Endothelial cell (in vitro differentiated cells): ENCODE measurements at regions not wholly inside any gene's neighbourhood (a gene's known extent, or its start where the extent isn't known, plus 50 kb on each side); places are given as distances from the start of the nearest gene placed in this dataset.

Source experiments
- DNase-seq: peaks from one replicate; pipeline ENCODE4 v3.0.0; 2021; ENCODE audit warnings: low spot score
- H3K27ac Mint-ChIP-seq: one replicate; pipeline ENCODE4 v1.8.0; 2021; ENCODE audit warnings: mixed read lengths, inconsistent platforms; ENCODE audit not compliant: unreplicated experiment
- H3K27me3 Mint-ChIP-seq: one replicate; pipeline ENCODE4 v1.8.0; 2021; ENCODE audit warnings: mild to moderate bottlenecking, moderate library complexity, mixed read lengths, inconsistent platforms; ENCODE audit not compliant: unreplicated experiment
- H3K36me3 Mint-ChIP-seq: one replicate; pipeline ENCODE4 v1.8.0; 2021; ENCODE audit warnings: mild to moderate bottlenecking, low read depth, mixed read lengths, inconsistent platforms; ENCODE audit not compliant: unreplicated experiment
- H3K4me1 Mint-ChIP-seq: one replicate; pipeline ENCODE4 v1.8.0; 2021; ENCODE audit warnings: mild to moderate bottlenecking, mixed read lengths, inconsistent platforms; ENCODE audit not compliant: unreplicated experiment
- H3K4me3 Mint-ChIP-seq: one replicate; pipeline ENCODE4 v1.8.0; 2021; ENCODE audit warnings: mild to moderate bottlenecking, mixed read lengths, inconsistent platforms; ENCODE audit not compliant: unreplicated experiment
- H3K9me3 Mint-ChIP-seq: one replicate; pipeline ENCODE4 v1.8.0; 2021; ENCODE audit warnings: mixed read lengths, inconsistent platforms; ENCODE audit not compliant: unreplicated experiment
- CTCF ChIP-seq: fragments of 200-600 bp; sonication (generic); IDR thresholded peaks from one replicate; pipeline ENCODE4 v1.5.0; 2021; ENCODE audit warnings: antibody characterized with exemption; ENCODE audit not compliant: unreplicated experiment

DNA sequence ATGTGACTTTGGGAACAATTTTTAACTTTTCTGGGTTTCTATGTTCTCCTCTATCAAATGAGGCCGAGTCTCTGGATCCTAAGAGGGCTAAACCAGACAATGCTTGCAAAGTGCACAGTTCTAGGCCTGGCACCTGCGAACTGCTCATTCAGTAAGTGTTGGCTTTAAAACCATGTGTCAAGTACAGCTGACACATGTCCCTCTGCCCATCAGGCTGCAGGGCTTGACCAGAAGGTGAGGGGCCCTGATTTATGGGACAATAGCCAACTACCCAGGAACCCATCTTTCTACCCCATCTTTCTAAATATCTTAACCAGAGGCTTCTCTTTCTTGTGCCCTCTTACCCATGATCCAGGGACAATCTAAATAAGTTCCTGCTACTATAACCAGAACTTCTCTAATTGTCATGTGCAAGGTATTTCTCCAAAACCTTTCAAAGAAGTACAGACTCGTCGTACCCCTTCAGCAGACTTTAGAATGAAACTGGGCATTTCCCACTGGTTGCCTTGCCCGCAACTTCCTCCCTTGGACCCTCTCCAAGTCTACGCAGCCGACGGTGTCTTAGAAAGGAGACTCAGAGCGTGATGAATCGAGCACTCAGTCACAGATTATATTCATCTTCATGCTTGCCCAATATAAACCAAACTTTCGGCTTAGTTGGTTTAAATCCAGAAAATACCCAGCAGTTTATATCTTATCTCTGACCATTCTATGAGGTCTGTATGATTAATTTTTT is 69.8 kb upstream of the STEAP1B start:
- Mint-ChIP-seq H3K4me3 (no peak overlapping the region), H3K9me3 (no peaks in the 10 kb centered on the region), H3K27me3 (no peaks in the 10 kb centered on the region), H3K27ac (no peak overlapping the region), H3K4me1 (peaks cover 16% of the 10 kb centered on the region), H3K36me3 (peaks cover 3% of the 10 kb centered on the region)
- no peak for TF ChIP-seq CTCF
- DNase-seq: no peak

DNA sequence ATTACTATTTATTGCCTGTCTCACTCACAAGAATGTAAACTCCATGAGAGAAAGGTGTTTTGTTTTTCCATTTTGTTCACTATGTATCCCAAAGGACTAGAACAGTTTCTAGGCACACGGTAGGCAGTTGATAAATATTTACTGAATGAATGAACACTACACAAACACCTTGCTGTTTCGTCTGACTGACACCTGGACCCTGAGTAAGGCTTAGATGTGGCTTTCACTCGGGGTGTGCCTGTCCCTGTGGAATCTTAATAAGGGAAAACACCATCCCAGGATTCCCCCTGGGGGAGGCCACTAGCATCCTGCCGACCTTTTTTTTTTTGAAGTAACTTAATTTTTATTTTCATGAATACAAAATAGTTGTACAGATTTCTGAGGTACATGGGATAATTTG is 66.6 kb upstream of the STEAP1B start:
- H3K4me3 Mint-ChIP-seq: no peak overlapping the region
- TF ChIP-seq CTCF: no peak
- H3K27me3 Mint-ChIP-seq: no peaks in the 10 kb centered on the region
- no peak overlapping the region for H3K27ac Mint-ChIP-seq
- H3K9me3 Mint-ChIP-seq: no peaks in the 10 kb centered on the region
- peaks cover 45% of the 10 kb centered on the region for H3K4me1 Mint-ChIP-seq
- DNase-seq: no peak
- no peaks in the 10 kb centered on the region for H3K36me3 Mint-ChIP-seq

DNA sequence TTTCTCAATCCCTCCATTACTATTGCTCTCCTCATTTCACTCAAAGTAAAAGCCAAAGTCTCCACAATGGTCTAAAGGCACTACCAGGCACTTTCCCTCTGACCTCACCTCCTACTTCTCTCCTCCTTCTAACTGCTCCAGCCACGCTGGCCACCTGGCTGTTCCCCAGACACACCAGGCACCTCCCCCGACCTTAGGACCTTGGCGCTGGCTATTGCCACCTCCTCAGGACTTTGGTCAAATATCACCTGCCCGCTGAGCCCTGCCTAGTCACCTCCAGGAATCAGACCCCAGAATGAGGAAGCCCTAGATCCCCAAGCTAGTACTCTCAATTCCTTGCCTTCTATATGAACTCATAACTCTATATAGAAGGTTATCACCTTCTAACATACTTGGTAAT is 66.2 kb upstream of the STEAP1B start:
- Mint-ChIP-seq H3K27ac (no peak overlapping the region), H3K36me3 (no peaks in the 10 kb centered on the region), H3K27me3 (no peaks in the 10 kb centered on the region), H3K4me3 (no peak overlapping the region), H3K4me1 (peaks cover 49% of the 10 kb centered on the region), H3K9me3 (no peaks in the 10 kb centered on the region)
- DNase-seq: no peak
- TF ChIP-seq CTCF: no peak

DNA sequence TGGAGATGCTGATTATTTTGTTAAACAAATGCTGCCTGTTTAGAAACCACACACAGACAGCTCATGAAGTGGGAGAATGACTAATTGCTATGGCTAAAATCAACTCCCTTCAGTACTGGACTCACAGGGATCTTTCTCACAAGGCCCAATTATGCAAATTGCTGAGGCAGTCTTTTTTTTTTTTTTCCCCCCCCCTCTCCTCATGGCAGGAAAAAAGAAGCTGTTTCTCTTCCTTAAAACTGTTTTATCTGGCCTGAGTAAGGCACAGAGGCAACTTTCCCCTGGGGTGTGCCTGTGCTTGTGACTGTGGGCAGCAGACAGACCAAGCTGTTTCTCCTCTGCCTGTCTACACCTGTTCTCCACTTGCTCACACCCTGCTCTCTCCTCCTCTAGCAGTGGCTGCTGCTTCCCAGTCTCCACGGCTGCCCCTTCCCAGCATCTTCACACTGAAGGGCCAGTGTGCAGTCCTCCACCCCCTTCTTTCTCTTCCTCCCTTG is 65.4 kb upstream of the STEAP1B start:
- no peaks in the 10 kb centered on the region for H3K36me3 Mint-ChIP-seq
- H3K4me1 Mint-ChIP-seq: peaks cover 50% of the 10 kb centered on the region
- no peaks in the 10 kb centered on the region for H3K27me3 Mint-ChIP-seq
- H3K27ac Mint-ChIP-seq: peak overlapping the region; percentile 49
- H3K9me3 Mint-ChIP-seq: no peaks in the 10 kb centered on the region
- no peak for TF ChIP-seq CTCF
- DNase-seq: no peak
- peak overlapping the region; percentile 17 for H3K4me3 Mint-ChIP-seq

DNA sequence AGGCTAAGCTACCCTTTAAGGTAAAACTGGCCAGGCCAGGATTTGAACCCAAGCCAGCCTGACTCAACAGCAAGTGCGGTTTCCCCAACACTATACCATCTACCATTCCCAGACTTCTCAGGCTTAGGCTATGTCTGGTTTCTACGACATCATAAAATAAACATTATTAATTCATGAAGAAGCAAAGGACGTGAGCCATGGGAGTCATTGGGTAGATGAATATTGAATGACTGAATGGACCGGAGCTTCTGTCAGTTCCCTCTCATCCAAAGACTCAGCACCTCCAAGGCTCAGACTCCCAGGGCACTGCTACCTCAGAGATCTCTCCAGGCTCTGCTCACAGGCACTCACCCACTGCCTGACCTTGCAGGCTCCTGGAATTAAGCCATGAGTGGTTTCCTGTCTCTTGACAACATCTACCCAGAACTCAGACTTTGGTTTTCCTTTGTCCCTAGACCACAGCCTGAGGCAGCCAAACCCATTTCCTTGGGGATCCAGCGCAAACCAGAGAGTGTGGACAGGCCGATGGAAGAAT is 64.6 kb upstream of the STEAP1B start:
- DNase-seq: no peak
- no peaks in the 10 kb centered on the region for H3K36me3 Mint-ChIP-seq
- no peak overlapping the region for H3K4me3 Mint-ChIP-seq
- no peaks in the 10 kb centered on the region for H3K9me3 Mint-ChIP-seq
- H3K27ac Mint-ChIP-seq: no peak overlapping the region
- no peak for TF ChIP-seq CTCF
- peaks cover 56% of the 10 kb centered on the region for H3K4me1 Mint-ChIP-seq
- no peaks in the 10 kb centered on the region for H3K27me3 Mint-ChIP-seq
